ENCODE measurements at regions not wholly inside any gene's neighbourhood (a gene's known extent, or its start where the extent isn't known, plus 50 kb on each side); places are given as distances from the start of the nearest gene placed in this dataset.

DNA sequence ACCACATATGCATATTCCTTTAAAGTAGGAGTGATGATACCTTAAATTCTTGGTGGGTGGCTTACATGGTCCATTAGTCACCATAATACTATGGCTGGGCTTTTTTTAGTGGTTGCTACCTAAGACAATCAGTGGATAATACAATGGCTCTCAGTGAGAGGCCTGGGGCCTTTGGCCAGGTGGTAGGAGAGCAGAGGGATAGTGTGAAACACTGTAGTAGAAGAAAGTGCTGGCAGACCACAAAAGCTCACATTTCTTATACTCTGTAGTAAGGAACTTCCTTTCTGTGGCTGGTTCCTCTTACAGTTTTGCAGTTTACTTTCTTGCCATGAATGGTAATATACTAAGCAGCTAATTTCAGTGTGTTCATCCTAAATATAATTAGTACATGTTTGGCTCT is 583.5 kb downstream of the XIRP2 start:
- Mint-ChIP-seq H3K36me3 (ENCODE audit: insufficient read depth) (no peaks in the 10 kb centered on the region), H3K4me1 (ENCODE audit: low read depth) (no peaks in the 10 kb centered on the region), H3K4me3 (no peak overlapping the region), H3K27me3 (ENCODE audit: low read depth) (no peaks in the 10 kb centered on the region), H3K9me3 (no peaks in the 10 kb centered on the region)
- ATAC-seq (no peak), DNase-seq (no peak)

DNA sequence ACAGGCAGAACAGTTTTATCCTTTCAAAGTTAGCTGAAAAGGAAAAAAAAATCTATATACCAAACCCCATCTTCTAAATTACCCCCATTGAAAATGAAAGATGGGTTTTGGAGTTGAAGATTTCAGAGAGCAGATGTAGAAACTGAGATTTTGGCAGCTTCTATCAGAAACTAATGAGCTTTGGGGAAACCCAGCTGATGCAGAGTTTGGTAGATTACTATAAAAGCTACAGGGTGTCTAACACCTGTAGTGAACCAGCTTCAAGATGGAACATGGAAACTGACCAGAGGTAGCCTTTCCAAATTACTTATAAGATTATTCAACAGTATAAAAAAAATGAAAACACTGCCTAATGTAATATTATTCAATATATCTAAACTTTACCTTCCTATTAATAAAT is 583.1 kb downstream of the XIRP2 start:
- no peaks in the 10 kb centered on the region for H3K4me1 Mint-ChIP-seq (ENCODE audit: low read depth)
- DNase-seq: no peak
- H3K9me3 Mint-ChIP-seq: no peaks in the 10 kb centered on the region
- no peaks in the 10 kb centered on the region for H3K36me3 Mint-ChIP-seq (ENCODE audit: insufficient read depth)
- no peak for ATAC-seq
- no peak overlapping the region for H3K4me3 Mint-ChIP-seq
- H3K27me3 Mint-ChIP-seq (ENCODE audit: low read depth): no peaks in the 10 kb centered on the region

DNA sequence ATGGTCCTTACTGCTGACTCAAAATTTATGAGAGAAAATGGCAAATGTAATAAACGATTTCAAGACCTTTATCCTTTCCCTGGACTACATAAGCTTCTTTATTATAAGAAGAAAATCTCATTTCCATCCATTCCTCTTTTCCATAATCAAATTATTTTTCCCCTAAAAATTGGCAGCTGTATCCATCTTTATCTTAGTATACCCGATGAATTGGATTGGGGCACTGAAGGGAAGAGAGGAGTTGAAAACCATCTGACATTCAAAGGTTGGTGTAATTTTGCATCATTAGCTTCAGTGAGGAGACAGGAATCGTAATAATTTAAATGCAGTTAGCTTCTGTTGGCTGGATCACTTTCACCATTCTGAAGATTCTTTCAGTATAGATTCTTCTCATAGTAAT is 574.1 kb downstream of the XIRP2 start:
- no peak overlapping the region for H3K4me3 Mint-ChIP-seq
- DNase-seq (no peak), ATAC-seq (no peak)
- no peaks in the 10 kb centered on the region for H3K27me3 Mint-ChIP-seq (ENCODE audit: low read depth)
- no peaks in the 10 kb centered on the region for H3K4me1 Mint-ChIP-seq (ENCODE audit: low read depth)
- peaks cover 25% of the 10 kb centered on the region for H3K9me3 Mint-ChIP-seq
- no peaks in the 10 kb centered on the region for H3K36me3 Mint-ChIP-seq (ENCODE audit: insufficient read depth)

DNA sequence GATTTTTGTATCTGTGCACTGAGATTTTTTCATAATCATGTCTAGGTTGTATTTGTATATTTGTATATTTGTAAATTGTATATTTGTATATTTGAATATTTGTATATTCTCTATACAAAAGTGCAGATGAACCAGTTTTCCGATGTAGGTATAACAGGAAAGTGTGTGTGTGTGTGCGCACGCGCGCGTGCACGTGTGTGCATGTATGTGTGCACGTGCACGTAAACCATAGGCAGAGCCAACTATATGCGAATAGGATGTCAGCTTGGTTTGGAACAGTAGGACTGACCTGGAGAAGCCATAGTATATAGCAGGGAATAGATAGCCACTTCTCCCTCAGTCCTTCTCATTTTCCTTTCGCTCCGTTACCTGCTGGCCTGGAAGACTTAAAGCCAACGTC is 565.8 kb downstream of the XIRP2 start:
- Mint-ChIP-seq H3K9me3 (peaks cover 34% of the 10 kb centered on the region), H3K4me3 (no peak overlapping the region), H3K36me3 (ENCODE audit: insufficient read depth) (no peaks in the 10 kb centered on the region), H3K4me1 (ENCODE audit: low read depth) (no peaks in the 10 kb centered on the region), H3K27me3 (ENCODE audit: low read depth) (no peaks in the 10 kb centered on the region)
- no peak for ATAC-seq
- no peak for DNase-seq

DNA sequence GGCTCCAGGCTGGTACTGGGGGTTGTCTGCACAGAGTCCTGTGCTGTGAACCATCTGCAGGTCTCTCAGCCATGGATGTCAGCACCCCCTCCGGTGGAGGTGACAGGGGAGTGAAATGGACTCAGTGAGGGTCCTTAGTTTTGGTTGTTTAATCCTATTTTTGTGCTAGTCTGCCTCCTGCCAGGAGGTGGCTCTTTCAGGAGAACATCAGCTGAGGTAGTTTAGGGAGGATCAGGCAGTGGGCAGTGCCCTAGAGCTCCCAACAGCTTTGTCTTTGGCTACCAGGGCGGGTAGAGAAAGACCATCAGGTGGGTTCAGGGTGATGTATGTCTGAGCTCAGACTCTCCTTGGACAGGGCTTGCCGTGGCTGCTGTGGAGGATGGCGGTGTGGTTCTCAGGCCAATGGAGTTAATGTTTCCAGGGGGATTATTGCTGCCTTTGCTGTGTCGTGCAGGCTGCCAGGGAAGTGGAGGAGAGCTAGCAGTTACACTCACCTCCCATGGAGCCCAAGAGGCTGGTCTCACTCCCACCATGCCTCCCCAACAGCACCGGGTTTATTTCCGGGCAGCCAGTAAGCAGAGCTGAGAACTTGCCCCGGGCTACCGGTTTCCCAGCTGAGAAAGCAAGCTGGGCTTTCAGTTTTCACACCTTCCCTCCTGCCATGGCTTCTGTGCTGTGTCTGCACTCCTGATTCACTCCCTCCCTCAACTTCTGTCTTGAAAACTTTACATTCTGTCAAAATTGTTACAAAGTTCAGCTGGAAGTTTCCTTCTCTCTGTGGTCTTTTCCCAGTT is 563.4 kb downstream of the XIRP2 start:
- Mint-ChIP-seq H3K36me3 (ENCODE audit: insufficient read depth) (no peaks in the 10 kb centered on the region), H3K4me1 (ENCODE audit: low read depth) (no peaks in the 10 kb centered on the region), H3K27me3 (ENCODE audit: low read depth) (no peaks in the 10 kb centered on the region), H3K4me3 (no peak overlapping the region), H3K9me3 (peaks cover 35% of the 10 kb centered on the region)
- DNase-seq (no peak), ATAC-seq (no peak)

DNA sequence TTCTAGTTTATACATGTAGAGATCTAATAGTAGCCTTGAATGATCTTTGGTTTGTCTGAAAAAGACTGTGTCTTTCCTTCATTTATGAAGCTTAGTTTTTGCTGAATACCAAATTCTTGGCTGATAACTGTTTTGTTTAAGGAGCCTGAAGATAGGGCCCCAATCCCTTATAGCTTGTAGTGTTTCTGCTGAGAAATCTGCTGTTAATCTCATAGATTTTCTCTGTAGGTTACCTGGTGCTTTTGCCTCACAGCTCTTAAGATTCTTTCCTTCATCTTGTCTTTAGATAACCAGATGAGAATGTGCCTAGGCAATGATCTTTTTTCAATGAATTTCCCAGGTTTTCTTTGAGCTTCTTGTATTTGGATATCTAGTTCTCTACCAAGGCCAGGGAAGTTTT is 562.1 kb downstream of the XIRP2 start:
- Mint-ChIP-seq H3K9me3 (peaks cover 35% of the 10 kb centered on the region), H3K27me3 (ENCODE audit: low read depth) (no peaks in the 10 kb centered on the region), H3K36me3 (ENCODE audit: insufficient read depth) (no peaks in the 10 kb centered on the region), H3K4me1 (ENCODE audit: low read depth) (no peaks in the 10 kb centered on the region), H3K4me3 (no peak overlapping the region)
- ATAC-seq (no peak), DNase-seq (no peak)

DNA sequence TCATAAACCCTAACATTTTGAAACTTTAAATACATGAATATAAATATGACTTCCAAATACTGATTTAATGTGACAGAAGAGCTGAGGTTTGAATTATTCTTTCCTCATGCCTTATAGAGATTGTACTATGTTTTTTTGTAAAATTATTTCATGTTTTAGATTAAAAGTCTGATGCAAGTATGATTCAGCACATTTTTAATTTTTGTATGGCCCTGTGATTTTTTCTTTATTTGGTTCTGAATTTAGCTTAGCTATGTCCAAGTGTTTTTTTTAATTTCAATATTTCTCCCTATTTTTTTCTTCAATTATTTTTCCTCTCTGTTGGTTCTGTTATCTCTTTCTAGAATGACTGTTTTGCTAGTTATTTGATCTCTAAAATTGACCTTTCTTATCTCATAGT is 552.1 kb downstream of the XIRP2 start:
- peaks cover 3% of the 10 kb centered on the region for H3K9me3 Mint-ChIP-seq
- H3K27me3 Mint-ChIP-seq (ENCODE audit: low read depth): no peaks in the 10 kb centered on the region
- H3K36me3 Mint-ChIP-seq (ENCODE audit: insufficient read depth): no peaks in the 10 kb centered on the region
- no peak for DNase-seq
- H3K4me3 Mint-ChIP-seq: no peak overlapping the region
- H3K4me1 Mint-ChIP-seq (ENCODE audit: low read depth): no peaks in the 10 kb centered on the region
- ATAC-seq: no peak

DNA sequence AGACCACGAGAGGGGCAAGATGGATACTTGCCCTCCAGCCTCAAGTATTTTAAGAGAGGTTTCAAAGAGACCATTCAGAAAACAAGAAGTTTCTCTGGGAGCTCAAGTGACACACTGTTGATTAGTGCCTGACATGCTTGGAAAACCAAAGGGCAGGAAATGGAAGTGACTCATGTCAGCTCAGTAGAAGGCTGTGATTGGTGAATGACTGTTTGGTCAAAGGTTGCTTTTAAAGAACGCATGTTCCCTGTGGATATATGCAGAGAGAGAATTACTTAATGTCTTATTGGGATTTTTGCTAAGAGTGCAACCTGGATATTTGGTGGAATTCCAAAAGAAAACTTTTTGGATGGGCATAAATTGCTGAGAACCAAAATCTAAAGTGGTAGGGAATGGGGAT is 549.9 kb downstream of the XIRP2 start:
- H3K4me1 Mint-ChIP-seq (ENCODE audit: low read depth): no peaks in the 10 kb centered on the region
- no peaks in the 10 kb centered on the region for H3K36me3 Mint-ChIP-seq (ENCODE audit: insufficient read depth)
- no peak overlapping the region for H3K4me3 Mint-ChIP-seq
- H3K27me3 Mint-ChIP-seq (ENCODE audit: low read depth): no peaks in the 10 kb centered on the region
- ATAC-seq (no peak), DNase-seq (no peak)
- H3K9me3 Mint-ChIP-seq: peaks cover 3% of the 10 kb centered on the region

DNA sequence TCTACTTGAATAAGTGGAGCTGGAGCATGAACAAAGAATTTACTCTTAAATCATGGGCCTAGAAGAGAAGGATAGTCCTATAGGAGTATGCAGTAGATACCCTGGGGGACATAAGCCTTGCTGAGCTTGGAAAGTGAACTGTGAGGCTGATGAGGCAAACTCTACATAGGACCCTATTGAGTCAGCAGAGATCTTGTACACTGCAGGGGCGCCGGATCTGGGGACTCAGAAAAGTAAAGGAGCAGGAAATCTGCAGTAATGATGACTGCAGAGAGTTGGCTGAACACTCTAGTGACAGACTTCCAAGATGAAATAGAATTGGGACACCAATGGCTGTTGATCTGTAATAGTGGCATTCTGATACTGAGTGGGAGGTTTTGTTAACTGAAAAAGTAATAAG is 543.7 kb downstream of the XIRP2 start:
- H3K4me3 Mint-ChIP-seq: no peak overlapping the region
- H3K27me3 Mint-ChIP-seq (ENCODE audit: low read depth): no peaks in the 10 kb centered on the region

DNA sequence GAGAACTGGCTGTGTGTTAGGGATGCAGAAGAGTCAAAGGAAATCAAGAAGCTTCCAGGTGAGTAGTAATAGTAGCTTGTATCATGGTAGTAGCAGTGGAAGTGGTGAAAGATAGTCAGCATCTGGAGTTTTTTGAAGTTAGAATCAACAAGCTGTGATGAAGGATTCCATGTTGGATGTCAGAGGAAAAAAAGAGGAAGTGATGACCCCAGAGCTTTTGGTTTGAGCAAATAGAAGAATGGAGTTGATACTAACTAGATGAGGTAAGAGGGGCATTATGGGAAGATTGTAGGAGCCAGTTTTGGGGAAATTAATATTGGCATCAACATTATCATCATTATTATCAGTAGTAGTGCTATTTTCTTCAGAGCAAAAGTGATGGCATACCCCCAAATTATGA is 542.2 kb downstream of the XIRP2 start:
- ATAC-seq (no peak), DNase-seq (no peak)
- Mint-ChIP-seq H3K27me3 (ENCODE audit: low read depth) (no peaks in the 10 kb centered on the region), H3K4me1 (ENCODE audit: low read depth) (no peaks in the 10 kb centered on the region), H3K36me3 (ENCODE audit: insufficient read depth) (peaks cover 2% of the 10 kb centered on the region), H3K4me3 (no peak overlapping the region), H3K9me3 (no peaks in the 10 kb centered on the region)

More for the DNA sequence above, 543.7 kb downstream of the XIRP2 start:
- Mint-ChIP-seq H3K9me3 (no peaks in the 10 kb centered on the region), H3K4me1 (ENCODE audit: low read depth) (no peaks in the 10 kb centered on the region), H3K36me3 (ENCODE audit: insufficient read depth) (peaks cover 1% of the 10 kb centered on the region)
- no peak for DNase-seq
- no peak for ATAC-seq

DNA sequence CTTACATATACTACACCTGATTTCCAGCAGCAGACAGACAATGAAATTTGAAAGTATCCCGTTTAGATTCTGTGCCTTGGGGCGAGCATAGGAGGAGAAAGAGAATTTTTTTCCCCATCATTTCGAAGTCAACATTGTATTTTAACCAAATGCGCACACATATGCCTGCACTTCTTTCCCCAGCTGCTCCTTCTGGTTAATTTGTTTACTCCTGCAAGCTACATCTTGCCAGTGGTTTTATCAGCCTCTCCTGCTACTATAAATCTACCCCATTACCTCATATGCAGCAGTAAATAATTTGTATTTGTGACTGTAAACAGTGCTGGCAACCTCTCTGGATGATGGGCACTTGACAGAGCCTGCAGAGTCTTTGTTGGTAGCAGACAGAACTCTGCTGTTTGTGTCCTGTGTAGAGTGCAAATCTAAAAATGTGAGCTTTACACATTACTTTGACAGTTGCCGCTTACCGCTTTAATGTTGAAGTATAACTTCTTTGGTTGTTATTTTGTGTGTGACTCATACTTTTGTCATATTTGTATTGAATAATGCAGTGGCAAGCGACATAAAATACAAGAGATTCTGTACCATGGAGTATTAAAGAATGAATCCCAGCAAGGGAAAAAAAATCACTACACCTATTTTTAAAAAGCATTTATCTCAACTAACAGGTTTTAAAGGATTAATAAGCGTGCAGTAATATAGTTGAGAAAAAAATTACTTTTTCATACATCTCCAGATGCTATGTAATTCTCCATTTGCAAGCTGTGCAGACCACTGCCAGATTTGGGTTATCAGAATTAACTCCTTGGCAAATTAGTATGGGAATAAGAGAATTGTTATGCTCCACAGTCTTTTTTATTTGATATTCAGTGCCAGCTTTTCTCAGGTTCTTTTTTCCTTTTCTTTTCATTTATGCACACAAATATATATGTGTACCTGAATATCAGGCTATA is 536.8 kb downstream of the XIRP2 start:
- no peak for ATAC-seq

DNA sequence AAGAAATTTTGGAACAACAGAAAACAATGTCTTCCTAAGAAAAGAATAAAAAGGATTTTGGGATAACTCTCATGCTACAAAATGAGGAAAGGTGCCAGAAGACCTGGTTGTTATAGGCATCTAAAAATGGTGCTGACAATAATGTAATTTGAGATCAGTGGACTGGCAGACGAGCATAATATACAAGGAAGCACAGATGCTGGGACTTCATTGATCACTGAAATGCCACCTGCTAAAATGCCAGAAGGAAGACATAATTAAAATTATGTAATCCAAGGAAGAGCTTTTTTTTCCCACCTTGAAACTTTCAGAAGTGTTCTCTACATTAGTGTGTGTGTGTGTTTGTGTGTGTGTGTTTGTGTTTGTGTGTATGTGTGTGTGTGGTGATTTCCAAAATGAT is 535.9 kb downstream of the XIRP2 start:
- no peak for DNase-seq
- ATAC-seq: no peak
- Mint-ChIP-seq H3K27me3 (ENCODE audit: low read depth) (no peaks in the 10 kb centered on the region), H3K4me3 (no peak overlapping the region), H3K4me1 (ENCODE audit: low read depth) (no peaks in the 10 kb centered on the region), H3K36me3 (ENCODE audit: insufficient read depth) (peaks cover 2% of the 10 kb centered on the region), H3K9me3 (peaks cover 5% of the 10 kb centered on the region)

More for the DNA sequence above, 536.8 kb downstream of the XIRP2 start:
- Mint-ChIP-seq H3K4me3 (no peak overlapping the region), H3K4me1 (ENCODE audit: low read depth) (no peaks in the 10 kb centered on the region), H3K27me3 (ENCODE audit: low read depth) (no peaks in the 10 kb centered on the region), H3K9me3 (peaks cover 5% of the 10 kb centered on the region), H3K36me3 (ENCODE audit: insufficient read depth) (peaks cover 2% of the 10 kb centered on the region)
- DNase-seq: no peak

DNA sequence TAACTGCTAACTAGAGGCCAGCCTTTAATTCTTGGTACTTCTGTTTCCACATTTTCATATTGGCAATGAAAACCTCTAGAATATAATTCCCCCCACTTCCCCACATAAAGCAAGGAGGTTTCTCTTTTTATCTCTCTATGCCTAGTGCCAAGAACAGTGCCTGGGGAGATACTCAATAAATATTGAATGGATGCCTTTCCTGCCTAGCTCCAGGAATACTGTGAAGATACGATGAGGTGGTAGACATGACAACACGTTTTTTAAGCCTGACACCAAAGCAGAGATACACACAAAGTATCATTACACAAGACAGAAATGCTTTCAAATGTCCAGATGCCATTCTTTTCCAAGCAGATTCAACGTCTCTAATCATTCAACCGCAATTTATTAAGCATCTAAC is 535.5 kb downstream of the XIRP2 start:
- peaks cover 2% of the 10 kb centered on the region for H3K36me3 Mint-ChIP-seq (ENCODE audit: insufficient read depth)
- H3K4me3 Mint-ChIP-seq: no peak overlapping the region
- DNase-seq (no peak), ATAC-seq (no peak)
- H3K27me3 Mint-ChIP-seq (ENCODE audit: low read depth): no peaks in the 10 kb centered on the region
- no peaks in the 10 kb centered on the region for H3K4me1 Mint-ChIP-seq (ENCODE audit: low read depth)
- peaks cover 5% of the 10 kb centered on the region for H3K9me3 Mint-ChIP-seq

DNA sequence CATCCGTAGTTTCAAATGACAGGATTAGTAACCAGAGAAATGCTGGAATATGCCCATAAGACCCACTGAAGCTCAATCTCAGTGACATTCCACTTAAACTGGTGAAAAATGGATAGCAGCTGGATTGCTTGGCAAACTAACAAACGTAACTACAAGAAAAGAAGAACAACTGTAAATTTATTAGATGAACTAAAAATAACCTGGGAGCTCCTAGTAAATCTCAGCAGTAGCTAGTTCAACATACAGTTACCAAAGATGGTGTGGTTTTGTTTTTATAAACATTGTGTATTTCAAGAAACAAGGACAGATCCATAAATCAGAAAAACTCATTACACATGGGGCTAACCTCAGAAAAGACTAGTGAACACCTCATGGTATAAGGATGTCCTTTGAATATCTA is 531.9 kb downstream of the XIRP2 start:
- Mint-ChIP-seq H3K9me3 (peaks cover 5% of the 10 kb centered on the region), H3K36me3 (ENCODE audit: insufficient read depth) (no peaks in the 10 kb centered on the region), H3K27me3 (ENCODE audit: low read depth) (no peaks in the 10 kb centered on the region), H3K4me1 (ENCODE audit: low read depth) (no peaks in the 10 kb centered on the region), H3K4me3 (no peak overlapping the region)
- no peak for DNase-seq
- no peak for ATAC-seq

DNA sequence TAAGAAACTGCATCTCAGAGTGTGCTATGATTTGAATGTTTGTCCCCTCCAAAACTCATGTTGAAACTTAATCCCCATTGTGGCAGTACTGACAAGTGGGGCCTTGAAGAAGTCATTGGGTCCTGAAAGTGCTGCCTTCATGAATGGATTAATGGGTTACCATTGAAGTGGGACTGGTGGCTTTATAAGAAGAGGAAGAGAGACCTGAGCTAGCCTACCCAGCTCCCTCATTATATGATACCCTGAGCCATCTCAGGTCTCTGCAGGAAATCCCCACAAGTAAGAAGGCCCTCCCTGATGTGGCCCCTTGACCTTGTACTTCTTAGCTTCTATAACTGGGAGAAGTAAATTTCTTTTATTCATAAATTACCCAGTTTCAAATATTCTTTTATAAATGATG is 526.8 kb downstream of the XIRP2 start:
- no peak for DNase-seq
- no peak for ATAC-seq
- H3K9me3 Mint-ChIP-seq: peaks cover 14% of the 10 kb centered on the region

More for the DNA sequence above, 526.8 kb downstream of the XIRP2 start:
- Mint-ChIP-seq H3K4me3 (no peak overlapping the region), H3K4me1 (ENCODE audit: low read depth) (no peaks in the 10 kb centered on the region), H3K27me3 (ENCODE audit: low read depth) (no peaks in the 10 kb centered on the region), H3K36me3 (ENCODE audit: insufficient read depth) (no peaks in the 10 kb centered on the region)
